ENCODE measurements at regions not wholly inside any gene's neighbourhood (a gene's known extent, or its start where the extent isn't known, plus 50 kb on each side); places are given as distances from the start of the nearest gene placed in this dataset.

DNA sequence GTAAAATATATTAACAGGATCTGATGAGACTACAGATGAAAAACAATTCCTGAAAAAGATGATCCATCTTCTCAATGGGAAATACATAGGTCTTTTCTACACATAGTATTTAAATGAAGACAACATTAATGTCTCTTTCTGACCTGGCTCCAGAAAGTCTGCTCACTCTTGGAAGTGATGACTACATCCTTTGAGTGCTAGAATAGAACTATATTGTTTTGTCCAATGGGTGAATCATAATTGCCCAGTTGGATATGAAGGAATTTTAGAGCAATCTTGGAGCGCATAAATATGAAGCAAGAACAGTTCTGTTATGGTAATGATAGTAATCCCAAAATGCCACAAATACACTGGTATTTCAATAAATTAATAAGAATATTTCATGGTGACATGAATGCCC is 322.1 kb downstream of the DEPDC1B start:
- TF ChIP-seq FOXA1 (IDR thresholded peaks at IDR 0.05) (no peak), SP1 (IDR thresholded peaks at IDR 0.05) (no peak), YY1 (IDR thresholded peaks at IDR 0.05) (no peak), GABPA (IDR thresholded peaks at IDR 0.05 in 1 of 2, conservative IDR thresholded peaks at IDR 0.05 in 1 of 2) (no peak)
- TF ChIP-seq, protein P1, sequence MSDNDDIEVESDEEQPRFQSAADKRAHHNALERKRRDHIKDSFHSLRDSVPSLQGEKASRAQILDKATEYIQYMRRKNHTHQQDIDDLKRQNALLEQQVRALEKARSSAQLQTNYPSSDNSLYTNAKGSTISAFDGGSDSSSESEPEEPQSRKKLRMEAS (IDR thresholded peaks at IDR 0.05), result no peak
- H3K36me3 ChIP-seq (ENCODE audit: control insufficient read depth in 4 of 4, insufficient read depth in 3 of 4, low read depth in 1 of 4, low read length in 3 of 4), result no peaks in the 10 kb centered on the region
- no peak for DNase-seq (ENCODE audit: low spot score)
- H3K9me3 ChIP-seq (ENCODE audit: control insufficient read depth in 4 of 4, low read length in 3 of 4), result no peaks in the 10 kb centered on the region
- WGBS, result 96% methylated on average over 1 of the region's 1 CpG
- no peak overlapping the region for H3K4me3 ChIP-seq (ENCODE audit: low read depth in 1 of 3, low read length in 3 of 3)
- H3K27me3 ChIP-seq (ENCODE audit: control insufficient read depth in 4 of 4, insufficient read depth in 4 of 4, low read length in 3 of 4), result no peaks in the 10 kb centered on the region
- no peaks in the 10 kb centered on the region for H3K4me1 ChIP-seq (ENCODE audit: control insufficient read depth in 4 of 4, insufficient read depth in 4 of 4, low read length in 3 of 4)
- no peak overlapping the region for H3K9ac ChIP-seq (ENCODE audit: low read depth in 1 of 2, low read length in 2 of 2)
- H3K27ac ChIP-seq (ENCODE audit: low read depth in 1 of 2, low read length in 2 of 2), result no peak overlapping the region

DNA sequence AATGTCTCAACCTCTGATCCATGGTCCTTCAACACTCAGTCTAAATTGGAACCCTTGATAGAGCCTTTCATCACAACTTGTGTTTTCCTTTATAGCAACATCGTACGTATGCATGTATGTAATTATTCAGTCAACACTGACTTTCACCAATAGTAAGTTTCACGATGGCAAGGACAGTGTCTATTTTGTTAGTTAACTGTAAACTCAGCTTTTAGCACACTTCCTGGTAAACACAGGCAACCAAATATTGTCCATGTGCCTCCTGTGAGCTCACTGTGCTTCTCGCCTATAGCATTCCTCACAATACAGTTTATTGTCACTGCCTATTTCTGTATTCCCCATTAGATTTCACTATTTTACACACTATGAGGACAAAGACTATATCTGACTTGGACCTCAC is 323.1 kb downstream of the DEPDC1B start:
- TF ChIP-seq RXRA (IDR thresholded peaks at IDR 0.05) (no peak), TAF1 (conservative IDR thresholded peaks at IDR 0.05) (no peak), FOXA2 (IDR thresholded peaks at IDR 0.05) (no peak), FOXA1 (IDR thresholded peaks at IDR 0.05) (no peak), HNF4A (conservative IDR thresholded peaks at IDR 0.05) (no peak), NR2F2 (IDR thresholded peaks at IDR 0.05) (no peak), YY1 (IDR thresholded peaks at IDR 0.05) (no peak), HNF4G (IDR thresholded peaks at IDR 0.05) (no peak), GABPA (IDR thresholded peaks at IDR 0.05 in 1 of 2, conservative IDR thresholded peaks at IDR 0.05 in 1 of 2) (no peak), JUND (IDR thresholded peaks at IDR 0.05) (no peak), EGR1 (IDR thresholded peaks at IDR 0.05; ENCODE audit: low read depth in 2 of 2) (no peak), SP1 (IDR thresholded peaks at IDR 0.05) (no peak), RAD21 (IDR thresholded peaks at IDR 0.05) (no peak)
- TF ChIP-seq, protein P2, sequence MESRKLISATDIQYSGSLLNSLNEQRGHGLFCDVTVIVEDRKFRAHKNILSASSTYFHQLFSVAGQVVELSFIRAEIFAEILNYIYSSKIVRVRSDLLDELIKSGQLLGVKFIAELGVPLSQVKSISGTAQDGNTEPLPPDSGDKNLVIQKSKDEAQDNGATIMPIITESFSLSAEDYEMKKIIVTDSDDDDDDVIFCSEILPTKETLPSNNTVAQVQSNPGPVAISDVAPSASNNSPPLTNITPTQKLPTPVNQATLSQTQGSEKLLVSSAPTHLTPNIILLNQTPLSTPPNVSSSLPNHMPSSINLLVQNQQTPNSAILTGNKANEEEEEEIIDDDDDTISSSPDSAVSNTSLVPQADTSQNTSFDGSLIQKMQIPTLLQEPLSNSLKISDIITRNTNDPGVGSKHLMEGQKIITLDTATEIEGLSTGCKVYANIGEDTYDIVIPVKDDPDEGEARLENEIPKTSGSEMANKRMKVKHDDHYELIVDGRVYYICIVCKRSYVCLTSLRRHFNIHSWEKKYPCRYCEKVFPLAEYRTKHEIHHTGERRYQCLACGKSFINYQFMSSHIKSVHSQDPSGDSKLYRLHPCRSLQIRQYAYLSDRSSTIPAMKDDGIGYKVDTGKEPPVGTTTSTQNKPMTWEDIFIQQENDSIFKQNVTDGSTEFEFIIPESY (IDR thresholded peaks at IDR 0.05), result no peak
- TF ChIP-seq, protein P1 (IDR thresholded peaks at IDR 0.05), result no peak
- TF ChIP-seq, protein P3, sequence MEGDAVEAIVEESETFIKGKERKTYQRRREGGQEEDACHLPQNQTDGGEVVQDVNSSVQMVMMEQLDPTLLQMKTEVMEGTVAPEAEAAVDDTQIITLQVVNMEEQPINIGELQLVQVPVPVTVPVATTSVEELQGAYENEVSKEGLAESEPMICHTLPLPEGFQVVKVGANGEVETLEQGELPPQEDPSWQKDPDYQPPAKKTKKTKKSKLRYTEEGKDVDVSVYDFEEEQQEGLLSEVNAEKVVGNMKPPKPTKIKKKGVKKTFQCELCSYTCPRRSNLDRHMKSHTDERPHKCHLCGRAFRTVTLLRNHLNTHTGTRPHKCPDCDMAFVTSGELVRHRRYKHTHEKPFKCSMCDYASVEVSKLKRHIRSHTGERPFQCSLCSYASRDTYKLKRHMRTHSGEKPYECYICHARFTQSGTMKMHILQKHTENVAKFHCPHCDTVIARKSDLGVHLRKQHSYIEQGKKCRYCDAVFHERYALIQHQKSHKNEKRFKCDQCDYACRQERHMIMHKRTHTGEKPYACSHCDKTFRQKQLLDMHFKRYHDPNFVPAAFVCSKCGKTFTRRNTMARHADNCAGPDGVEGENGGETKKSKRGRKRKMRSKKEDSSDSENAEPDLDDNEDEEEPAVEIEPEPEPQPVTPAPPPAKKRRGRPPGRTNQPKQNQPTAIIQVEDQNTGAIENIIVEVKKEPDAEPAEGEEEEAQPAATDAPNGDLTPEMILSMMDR (IDR thresholded peaks at IDR 0.05; ENCODE audit: low read depth, low read length, missing input control), result no peak
- TF ChIP-seq, protein P4, sequence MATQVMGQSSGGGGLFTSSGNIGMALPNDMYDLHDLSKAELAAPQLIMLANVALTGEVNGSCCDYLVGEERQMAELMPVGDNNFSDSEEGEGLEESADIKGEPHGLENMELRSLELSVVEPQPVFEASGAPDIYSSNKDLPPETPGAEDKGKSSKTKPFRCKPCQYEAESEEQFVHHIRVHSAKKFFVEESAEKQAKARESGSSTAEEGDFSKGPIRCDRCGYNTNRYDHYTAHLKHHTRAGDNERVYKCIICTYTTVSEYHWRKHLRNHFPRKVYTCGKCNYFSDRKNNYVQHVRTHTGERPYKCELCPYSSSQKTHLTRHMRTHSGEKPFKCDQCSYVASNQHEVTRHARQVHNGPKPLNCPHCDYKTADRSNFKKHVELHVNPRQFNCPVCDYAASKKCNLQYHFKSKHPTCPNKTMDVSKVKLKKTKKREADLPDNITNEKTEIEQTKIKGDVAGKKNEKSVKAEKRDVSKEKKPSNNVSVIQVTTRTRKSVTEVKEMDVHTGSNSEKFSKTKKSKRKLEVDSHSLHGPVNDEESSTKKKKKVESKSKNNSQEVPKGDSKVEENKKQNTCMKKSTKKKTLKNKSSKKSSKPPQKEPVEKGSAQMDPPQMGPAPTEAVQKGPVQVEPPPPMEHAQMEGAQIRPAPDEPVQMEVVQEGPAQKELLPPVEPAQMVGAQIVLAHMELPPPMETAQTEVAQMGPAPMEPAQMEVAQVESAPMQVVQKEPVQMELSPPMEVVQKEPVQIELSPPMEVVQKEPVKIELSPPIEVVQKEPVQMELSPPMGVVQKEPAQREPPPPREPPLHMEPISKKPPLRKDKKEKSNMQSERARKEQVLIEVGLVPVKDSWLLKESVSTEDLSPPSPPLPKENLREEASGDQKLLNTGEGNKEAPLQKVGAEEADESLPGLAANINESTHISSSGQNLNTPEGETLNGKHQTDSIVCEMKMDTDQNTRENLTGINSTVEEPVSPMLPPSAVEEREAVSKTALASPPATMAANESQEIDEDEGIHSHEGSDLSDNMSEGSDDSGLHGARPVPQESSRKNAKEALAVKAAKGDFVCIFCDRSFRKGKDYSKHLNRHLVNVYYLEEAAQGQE (IDR thresholded peaks at IDR 0.05), result no peak
- TF ChIP-seq, protein P5, sequence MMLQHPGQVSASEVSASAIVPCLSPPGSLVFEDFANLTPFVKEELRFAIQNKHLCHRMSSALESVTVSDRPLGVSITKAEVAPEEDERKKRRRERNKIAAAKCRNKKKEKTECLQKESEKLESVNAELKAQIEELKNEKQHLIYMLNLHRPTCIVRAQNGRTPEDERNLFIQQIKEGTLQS (IDR thresholded peaks at IDR 0.05), result no peak
- no peaks in the 10 kb centered on the region for H3K36me3 ChIP-seq (ENCODE audit: control insufficient read depth in 4 of 4, insufficient read depth in 3 of 4, low read depth in 1 of 4, low read length in 3 of 4)
- H3K27ac ChIP-seq (ENCODE audit: low read depth in 1 of 2, low read length in 2 of 2), result no peak overlapping the region
- H3K9me3 ChIP-seq (ENCODE audit: control insufficient read depth in 4 of 4, low read length in 3 of 4), result no peaks in the 10 kb centered on the region
- H3K4me3 ChIP-seq (ENCODE audit: low read depth in 1 of 3, low read length in 3 of 3), result no peak overlapping the region
- no peaks in the 10 kb centered on the region for H3K4me1 ChIP-seq (ENCODE audit: control insufficient read depth in 4 of 4, insufficient read depth in 4 of 4, low read length in 3 of 4)
- H3K27me3 ChIP-seq (ENCODE audit: control insufficient read depth in 4 of 4, insufficient read depth in 4 of 4, low read length in 3 of 4), result no peaks in the 10 kb centered on the region
- WGBS, result 84% methylated on average over 4 of the region's 4 CpGs
- no peak for DNase-seq (ENCODE audit: low spot score)
- H3K9ac ChIP-seq (ENCODE audit: low read depth in 1 of 2, low read length in 2 of 2), result no peak overlapping the region

All from liver (tissue), 8 donors.